GM18520 (cell line): ENCODE measurements at regions not wholly inside any gene's neighbourhood (a gene's known extent, or its start where the extent isn't known, plus 50 kb on each side); places are given as distances from the start of the nearest gene placed in this dataset.

Source experiments
- ATAC-seq: cut with Tn5 transposase; IDR thresholded peaks from one replicate; pipeline ENCODE4 v1.9.1; 2021; ENCODE audit not compliant: unreplicated experiment

DNA sequence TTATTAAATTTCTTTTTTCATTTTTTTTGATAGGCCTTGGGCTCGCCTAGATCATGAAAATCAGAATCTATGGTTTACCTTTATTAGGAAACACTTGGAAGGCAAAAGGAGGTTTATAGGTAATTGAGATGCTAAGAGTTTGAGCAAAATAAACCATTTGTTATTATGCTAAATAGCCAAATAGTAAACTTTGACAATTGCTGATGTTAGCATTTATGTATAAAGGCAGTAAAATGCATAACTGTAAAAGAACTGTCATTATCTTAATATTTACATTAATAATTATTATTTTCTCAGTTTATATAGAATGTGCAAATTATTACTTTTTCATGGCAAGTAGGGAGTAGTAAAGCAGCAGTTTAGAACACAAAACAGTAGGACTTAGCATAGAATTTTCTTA, 1737.8 kb upstream of the PRR20A start:
- ATAC-seq = no peak

DNA sequence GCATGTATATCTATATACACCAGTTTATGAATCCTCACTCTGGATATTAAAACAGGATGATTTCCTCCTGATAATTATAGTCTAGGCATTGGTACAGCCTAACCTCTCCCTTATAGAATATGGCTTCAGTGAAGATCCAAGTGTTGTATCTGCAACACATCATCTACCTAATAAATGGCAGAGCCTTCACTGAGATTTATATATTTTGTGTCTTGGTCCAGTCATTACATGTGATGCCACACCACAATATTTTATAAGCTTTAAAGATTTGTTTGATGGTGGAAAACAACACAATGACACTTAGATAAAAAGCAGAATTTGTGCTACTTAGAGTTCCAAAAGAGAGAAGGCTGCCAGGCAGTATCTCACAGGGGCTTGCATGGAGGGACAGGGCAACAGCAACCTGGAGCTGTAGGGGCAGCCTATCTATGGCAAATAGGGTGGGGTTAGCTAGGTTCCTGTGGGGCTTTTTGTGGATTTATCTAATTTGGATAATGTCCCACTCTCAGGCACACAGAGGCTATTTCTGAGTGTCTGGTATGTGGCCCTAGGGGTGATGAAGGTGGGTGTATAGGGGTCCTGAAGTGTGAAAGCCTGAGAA, 1736.7 kb upstream of the PRR20A start:
- ATAC-seq = no peak

DNA sequence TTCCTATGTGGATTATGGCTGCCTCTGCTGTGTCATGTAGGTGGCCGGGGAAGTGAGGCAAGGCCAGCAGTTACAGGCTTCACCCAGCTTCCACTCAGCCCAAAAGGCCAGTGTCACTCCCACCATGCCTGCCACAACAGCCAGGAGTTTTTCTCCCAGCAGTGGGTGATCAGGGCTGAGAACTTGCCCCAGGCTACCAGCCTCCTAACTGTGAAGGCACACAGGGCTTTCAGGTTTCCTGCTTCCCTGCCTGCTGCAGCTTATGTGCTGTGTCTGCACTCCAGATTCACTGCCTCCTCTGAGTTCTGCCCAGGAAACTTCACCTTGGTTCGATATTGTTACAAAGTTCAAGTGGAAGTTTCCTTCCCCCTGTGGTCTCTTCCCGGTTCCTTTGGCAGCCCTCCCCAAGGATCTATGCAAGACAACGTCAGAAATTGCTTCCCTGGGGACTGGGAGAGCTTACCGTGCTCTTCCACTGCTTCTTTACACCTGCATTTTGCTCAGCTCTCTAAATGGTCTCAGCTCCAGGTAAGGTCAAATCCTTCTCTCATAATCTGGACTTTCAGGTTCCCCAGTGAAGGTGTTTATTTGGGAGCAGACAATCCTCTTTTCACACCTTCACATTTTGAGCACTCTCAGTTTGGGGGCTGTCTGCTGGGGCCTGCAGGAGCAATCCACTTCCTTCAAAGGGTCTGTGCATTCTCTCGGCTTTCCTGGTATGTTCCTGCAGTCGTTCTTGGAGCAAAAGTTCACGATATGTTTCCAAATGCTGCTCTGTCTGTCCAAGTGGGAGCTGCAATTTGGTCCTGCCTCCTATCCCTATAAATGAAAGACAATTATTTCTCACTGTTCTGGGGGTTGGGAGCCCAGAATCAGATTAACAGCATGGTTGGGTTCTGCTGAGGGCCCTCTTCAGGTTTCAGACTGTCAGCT, 1730.1 kb upstream of the PRR20A start:
- ATAC-seq = no peak

- ATAC-seq = no peak
Measured at GRCh38 chr13:55418095-55418494, 1722.6 kb upstream of the PRR20A start.

DNA sequence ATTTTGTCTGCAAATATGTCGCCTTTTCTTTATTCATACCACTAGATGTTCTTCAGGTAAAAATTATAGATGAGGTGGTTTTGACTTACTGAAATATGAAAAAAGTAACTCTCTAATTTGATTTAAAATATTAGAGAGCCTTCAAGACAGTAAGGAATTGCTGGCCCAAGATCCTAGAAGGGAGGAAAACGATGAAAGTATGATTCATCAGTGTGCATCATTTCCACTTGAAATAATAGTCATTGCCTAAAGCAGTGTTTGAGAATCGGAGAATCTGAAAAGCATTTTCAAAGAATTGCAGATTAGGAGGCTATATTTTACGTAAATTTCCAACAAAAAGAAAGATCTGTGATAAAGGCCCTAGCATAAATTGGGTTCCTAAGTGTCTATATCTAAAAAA, 1707.9 kb upstream of the PRR20A start:
- ATAC-seq = no peak

DNA sequence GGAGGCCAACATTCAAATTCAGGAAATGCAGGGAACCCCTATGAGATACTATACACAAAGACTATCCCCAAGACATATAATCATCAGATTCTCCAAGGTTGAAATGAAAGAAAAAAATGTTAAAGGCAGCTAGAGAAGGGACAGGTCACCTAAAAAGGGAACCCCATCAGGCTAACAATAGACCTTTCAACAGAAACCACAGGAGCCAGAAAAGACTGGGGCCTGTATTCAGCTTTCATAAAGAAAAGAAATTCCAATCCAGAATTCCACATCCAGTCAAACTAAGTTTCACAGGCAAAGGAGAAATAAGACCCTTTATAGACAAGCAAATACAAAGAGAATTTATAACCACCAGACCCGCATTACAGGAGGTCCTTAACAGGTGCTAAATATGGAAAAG, 1703.6 kb upstream of the PRR20A start:
- ATAC-seq = no peak

GRCh38 chr13:55439450-55439849, 1701.3 kb upstream of the PRR20A start:
- ATAC-seq = no peak

DNA sequence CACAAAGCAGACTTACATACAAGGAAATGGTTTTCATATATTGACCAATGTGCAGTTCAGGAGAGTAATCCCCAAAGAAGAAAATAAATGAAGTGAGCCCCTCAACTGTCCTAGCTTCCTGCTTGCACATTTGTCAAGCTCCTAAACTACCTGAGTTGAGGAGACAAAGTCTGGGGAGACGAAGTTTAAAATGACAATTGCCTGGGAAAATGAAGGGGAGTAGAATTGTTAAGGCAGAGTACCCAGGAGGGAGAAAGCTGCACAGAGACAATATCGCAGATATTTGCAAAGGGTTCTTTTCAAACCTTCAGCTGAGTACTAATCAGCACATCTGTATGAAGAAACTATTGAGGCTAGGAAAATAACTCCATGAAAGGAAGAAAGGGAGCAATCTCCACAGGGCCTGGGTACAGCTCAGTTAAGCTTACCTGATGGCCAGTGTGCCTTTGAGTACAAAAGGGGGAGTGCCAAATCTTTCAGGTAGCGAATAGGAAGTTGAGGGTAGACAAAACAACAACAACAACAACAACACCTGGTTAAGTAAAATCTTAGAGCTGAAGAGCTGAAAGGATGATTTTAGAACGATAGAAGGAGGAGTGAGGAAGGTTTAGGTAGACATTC, 1700.1 kb upstream of the PRR20A start:
- ATAC-seq = no peak

- ATAC-seq = no peak
Measured at GRCh38 chr13:55464222-55464621, 1676.5 kb upstream of the PRR20A start.

GRCh38 chr13:55467476-55467875, 1673.2 kb upstream of the PRR20A start:
- no peak for ATAC-seq

DNA sequence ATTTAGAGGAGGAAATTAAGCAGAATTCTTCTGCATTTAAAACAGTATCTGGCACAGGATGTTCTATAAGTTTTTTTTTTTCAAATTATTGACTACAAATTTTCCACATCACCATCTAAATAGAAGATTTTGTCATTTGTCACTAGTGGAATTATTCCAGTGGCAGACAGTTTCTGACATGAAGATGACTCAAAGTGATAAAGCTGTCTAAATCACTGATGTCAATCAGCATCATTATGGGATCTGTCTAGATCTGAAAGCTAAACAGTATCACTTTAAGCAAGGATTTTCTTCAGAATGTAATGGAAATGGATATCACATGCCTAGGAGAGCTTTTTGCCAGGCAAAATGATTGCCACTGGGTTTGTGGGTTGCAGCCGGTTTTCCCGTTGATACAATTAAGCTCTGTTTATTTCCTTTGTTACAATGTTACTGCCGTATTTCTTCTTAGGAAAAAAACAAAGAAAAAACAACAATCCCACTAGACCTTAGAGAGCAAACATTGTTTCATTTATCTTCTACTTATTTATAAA, 1657.0 kb upstream of the PRR20A start:
- no peak for ATAC-seq

DNA sequence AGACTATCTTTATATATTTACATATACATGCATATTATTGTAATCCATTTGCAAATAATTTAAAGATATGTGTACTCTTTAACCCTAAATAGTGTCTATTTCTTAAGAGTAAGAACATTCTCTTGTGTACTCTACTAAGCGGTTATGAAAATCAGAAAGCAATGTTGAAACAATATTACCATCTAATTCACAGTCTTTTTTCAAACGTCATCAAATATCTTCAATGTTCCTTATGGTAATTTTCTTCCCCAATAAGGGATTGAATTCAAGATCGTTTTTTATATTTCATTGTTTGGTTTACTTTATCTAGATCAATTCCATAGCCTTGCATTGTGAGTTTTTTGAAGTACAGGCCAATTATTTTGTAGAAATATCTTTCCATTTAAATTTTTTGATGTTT, 1647.4 kb upstream of the PRR20A start:
- no peak for ATAC-seq

GRCh38 chr13:55497486-55497885, 1643.2 kb upstream of the PRR20A start:
- no peak for ATAC-seq

- no peak for ATAC-seq
Measured at GRCh38 chr13:55500694-55501093, 1640.0 kb upstream of the PRR20A start.

DNA sequence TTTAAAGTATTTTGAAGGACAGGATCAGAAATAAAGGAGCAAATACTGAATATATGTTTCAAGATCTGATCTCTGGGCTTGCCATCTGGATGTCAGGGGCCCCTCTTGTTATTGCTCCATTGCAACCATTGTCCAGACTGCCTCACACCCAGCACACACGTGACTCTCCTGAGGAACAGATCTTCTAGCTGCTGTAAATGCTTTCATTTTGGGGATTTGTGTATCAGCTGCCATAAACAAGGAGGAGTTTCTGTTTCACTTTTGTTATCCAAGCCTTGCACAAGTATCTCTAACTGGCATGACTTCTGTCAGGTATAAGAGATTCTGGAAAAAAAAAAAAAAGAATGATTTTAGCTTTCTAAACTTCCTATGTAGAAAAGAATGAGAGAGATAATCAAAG, 1624.1 kb upstream of the PRR20A start:
- ATAC-seq = no peak

DNA sequence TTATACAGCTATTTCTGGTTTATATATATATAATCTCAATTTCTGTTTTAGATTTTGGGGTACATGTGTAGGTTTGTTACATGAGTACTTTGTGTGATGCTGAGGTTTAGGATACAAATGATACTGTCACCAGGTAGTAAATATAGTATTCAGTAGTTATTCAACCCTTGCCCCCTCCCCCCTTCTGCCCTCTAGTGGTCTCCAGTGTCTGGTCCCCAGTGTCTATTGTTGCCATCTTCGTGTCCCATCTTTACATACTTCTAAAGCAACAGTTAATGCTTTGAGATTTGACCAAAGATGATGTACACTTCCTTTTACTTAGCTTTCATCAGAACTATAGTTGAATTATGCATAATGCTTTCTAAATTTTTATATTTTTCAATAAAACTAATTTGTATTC, 1623.4 kb upstream of the PRR20A start:
- no peak for ATAC-seq

DNA sequence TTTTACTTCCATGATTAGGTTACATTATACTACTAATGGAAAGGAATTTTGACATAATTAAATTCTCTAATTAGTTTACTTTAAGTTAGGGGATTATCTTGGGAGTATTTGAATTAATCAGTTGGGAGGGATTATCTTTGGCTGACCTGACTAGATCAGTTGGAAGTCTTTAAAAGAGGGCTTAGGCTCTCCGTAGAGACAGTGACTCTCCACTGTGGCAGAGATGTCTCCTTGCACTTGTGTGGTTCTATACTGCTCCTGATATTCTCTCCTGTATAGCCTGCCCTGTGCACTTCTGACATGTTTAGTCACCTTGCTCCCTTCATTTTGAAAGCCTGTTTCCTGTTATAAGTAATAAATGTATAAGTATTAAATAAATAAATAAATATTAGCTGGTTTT, 1612.3 kb upstream of the PRR20A start:
- ATAC-seq = no peak

DNA sequence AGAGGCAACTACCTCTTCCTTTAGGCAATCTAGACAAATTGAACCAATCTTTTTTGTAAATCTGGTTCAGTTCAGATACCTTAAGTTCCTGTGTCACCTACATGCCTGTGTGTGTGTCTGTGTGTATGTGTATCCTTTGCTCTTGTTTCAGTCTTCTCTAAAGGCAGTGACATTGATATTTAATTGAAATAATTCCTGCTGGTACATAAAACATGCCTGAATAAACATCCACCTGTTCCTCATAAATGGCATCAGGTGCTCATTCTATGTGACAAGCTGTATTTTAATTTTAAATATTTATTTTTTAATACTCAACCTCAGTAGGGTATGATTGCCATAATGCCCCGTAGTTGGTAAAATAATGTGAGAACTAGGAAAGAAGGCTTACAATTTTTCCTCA, 1606.4 kb upstream of the PRR20A start:
- no peak for ATAC-seq

GRCh38 chr13:55538424-55538823, 1602.3 kb upstream of the PRR20A start:
- ATAC-seq = no peak

DNA sequence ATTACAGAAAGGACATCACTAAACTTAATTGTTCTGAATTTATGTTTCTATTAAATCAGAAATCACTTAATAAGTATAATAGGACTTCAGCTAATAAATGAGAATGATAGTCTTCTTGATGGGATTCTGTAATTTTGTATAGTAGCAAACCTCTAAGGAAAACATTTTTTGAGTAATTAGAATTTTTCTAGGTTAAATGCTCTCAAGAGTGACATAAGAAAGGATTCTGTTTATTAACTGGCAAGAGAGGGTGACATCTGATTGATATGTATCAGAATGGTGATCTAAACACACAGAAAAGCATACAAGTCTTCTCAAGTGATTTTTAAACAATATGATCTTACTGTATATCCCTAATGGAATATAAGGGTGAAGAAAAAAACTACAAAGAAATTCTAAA, 1597.7 kb upstream of the PRR20A start:
- ATAC-seq = no peak

DNA sequence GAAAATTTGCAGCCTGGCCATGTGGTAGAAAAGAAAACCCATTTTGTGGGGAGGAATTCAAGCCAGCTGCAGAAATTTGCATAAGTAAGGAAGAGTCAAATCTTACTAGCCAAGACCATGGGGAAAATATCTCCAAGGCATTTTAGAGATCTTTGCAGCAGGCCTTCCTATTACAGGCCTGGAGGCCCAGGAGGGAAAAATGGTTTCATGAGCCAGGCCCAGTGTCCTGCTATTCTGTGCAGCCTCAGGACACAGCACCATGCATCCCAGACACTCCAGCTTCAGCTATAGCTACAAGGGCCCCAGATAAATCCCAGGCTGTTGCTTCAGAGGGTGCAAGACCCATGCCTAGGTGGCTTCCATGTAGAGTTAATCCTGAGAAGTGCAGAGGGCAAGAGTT, 1590.1 kb upstream of the PRR20A start:
- no peak for ATAC-seq

- ATAC-seq = no peak
Measured at GRCh38 chr13:55553701-55554100, 1587.0 kb upstream of the PRR20A start.
